Fibroblast of the aortic adventitia (primary cell): ENCODE measurements at regions not wholly inside any gene's neighbourhood (a gene's known extent, or its start where the extent isn't known, plus 50 kb on each side); places are given as distances from the start of the nearest gene placed in this dataset.

Source experiments
- DNase-seq: peaks from one replicate; pipeline ENCODE4 v3.0.0-alpha.2; 2010; ENCODE audit warnings: low read depth
- H3K4me3 ChIP-seq: 2 replicates; pipeline ENCODE4 v1.5.1; 2011; ENCODE audit warnings: low read depth, mild to moderate bottlenecking, control low read depth, low read length, moderate library complexity
- CTCF ChIP-seq: IDR thresholded peaks from 2 replicates; pipeline ENCODE4 v1.5.1; 2011; ENCODE audit warnings: mild to moderate bottlenecking, low read length, control low read depth, inconsistent platforms; ENCODE audit not compliant: insufficient read depth

- TF ChIP-seq CTCF: no peak
- no peak for DNase-seq
- H3K4me3 ChIP-seq: no peak overlapping the region
Observed at GRCh38 chr10:107749235-107749634, 584.7 kb upstream of the SORCS1 start.

- no peak overlapping the region for H3K4me3 ChIP-seq
- TF ChIP-seq CTCF: no peak
- DNase-seq: no peak
Observed at GRCh38 chr10:107747851-107748250, 583.3 kb upstream of the SORCS1 start.

- no peak overlapping the region for H3K4me3 ChIP-seq
- peak; percentile 7 for DNase-seq
- no peak for TF ChIP-seq CTCF
Observed at GRCh38 chr10:107741971-107742370, 577.5 kb upstream of the SORCS1 start.

GRCh38 chr10:107740962-107741690, 576.6 kb upstream of the SORCS1 start:
- no peak for TF ChIP-seq CTCF
- no peak overlapping the region for H3K4me3 ChIP-seq
- DNase-seq: peak; percentile 63

- no peak overlapping the region for H3K4me3 ChIP-seq
- TF ChIP-seq CTCF: no peak
- DNase-seq: no peak
Observed at GRCh38 chr10:107739951-107740350, 575.4 kb upstream of the SORCS1 start.

- DNase-seq: peak; percentile 30
- TF ChIP-seq CTCF: no peak
Observed at GRCh38 chr10:107733328-107734130, 569.0 kb upstream of the SORCS1 start.

More at GRCh38 chr10:107733328-107734130, 569.0 kb upstream of the SORCS1 start:
- H3K4me3 ChIP-seq: no peak overlapping the region
